Medulla oblongata (tissue), 1 donor: ENCODE measurements at regions not wholly inside any gene's neighbourhood (a gene's known extent, or its start where the extent isn't known, plus 50 kb on each side); places are given as distances from the start of the nearest gene placed in this dataset.
A peak's percentile ranks its signal among the peaks of the same experiment; 100 is the strongest.

Source experiments
- DNase-seq: peaks from one replicate; pipeline ENCODE4 v3.0.0-alpha.2; 2015; ENCODE audit errors: extremely low spot score

DNA sequence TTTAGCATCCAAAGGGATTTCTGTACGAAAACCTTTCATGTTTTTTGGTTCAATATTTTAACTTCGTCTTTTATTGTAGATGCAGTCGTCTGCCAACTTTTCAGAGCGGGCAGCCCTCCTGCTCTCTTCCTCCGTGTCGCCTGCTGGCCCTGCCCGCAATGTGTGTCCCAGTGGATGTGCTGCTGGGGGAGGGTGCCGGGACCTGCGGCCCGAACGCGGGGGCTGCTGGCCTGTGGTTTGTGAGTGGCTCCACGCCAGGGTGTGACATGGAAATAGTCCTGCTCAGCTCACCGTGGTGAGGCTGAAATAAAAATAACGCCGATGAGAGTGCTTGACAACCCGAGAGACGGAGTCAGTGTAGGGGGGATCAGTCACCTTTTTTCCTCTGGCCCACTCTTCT lies 59.7 kb upstream of the GRPEL1 start:
- no peak for DNase-seq

DNA sequence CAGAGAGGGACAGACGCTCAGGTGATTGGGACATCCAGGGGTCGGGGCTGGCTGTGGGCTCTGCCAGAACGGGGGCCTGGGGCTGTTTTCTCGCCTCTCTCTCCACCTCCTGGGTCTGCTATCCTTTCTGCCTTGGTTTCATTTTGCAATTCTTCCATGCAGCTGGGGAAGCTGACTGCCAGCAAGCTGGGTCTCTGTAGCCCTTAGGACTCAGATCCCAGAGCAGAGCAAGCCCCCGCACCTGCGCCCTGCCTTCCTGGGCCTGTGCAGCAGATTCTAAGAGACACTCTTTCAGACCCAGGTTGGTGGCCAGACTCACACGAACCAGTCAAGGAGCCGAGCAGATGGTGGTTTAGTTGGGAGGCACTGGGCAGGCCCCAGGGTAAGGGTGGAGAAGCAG lies 59.1 kb upstream of the GRPEL1 start:
- no peak for DNase-seq

DNA sequence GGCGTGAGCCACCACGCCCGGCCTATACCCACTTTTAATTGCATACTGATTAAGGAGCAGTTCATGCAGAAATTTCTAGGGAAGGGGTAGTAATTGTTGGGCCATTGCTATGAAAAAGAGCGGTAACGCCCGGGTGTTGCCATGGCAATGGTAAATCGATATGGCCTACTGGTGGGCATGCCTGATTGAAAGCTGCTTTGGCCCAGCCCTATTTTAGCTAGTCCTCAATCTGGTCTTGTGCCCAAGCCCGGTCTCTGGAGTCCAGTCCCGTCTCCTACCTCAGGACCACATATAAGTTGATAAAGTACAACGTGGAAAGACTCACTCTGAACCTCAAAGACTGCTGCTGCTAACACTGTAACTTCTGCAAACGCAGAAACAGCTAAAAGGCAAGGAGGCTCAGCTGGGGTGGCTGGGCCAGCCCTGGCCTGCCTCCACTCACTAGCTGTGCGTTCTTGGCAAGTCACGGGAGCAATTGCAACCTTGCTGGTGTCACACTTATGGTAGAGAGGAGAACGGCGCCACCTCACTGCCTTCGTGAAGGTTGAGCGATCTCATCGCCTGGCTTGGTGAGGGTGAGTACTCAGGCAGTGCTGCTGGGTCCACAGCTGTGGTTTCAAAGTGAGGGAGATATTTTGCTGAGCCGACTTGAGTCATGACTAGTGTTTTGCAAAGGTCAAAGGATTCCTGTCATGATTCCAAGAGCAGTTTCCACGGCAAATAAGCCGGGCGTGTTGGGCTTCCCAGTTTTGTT lies 57.0 kb upstream of the GRPEL1 start:
- DNase-seq: no peak

DNA sequence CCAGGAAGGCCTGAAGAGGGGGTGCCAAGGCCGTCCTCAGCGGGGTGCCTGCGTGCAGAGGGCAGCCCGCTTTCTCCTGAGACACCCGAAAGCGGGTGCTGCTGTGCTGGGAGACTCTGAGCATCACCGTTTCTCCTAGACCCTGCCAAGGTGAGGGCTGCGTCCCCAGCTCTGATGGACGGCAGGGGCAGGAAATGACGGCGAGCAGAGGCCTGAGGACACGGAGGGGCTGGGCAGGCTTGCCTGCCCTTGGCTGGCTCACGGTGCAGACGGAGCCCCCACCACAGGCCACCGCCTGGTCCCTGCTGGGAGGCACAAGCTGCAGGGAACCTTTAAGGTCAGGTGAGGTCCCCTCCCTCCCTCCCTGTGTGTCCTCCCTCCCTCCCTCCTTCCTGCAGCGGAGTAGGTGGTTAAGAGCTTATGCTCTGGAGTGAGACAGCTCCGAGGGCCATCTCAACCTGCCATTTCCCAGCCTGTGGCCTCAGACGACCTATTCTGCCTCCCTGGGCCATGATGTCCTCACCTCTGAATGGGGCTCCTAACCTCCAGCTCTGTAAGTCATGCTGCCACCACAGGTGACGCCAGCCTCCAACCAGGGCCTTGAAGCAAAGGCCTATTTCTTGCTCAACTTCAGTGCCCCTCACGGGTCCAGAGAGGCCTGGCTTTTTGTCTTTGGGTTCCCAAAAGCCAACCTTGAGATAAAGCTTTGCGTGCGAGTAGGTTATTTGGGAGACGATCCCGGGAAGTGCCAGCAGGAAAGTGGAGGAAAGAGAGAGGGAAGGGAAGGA lies 54.2 kb upstream of the GRPEL1 start:
- DNase-seq: no peak

DNA sequence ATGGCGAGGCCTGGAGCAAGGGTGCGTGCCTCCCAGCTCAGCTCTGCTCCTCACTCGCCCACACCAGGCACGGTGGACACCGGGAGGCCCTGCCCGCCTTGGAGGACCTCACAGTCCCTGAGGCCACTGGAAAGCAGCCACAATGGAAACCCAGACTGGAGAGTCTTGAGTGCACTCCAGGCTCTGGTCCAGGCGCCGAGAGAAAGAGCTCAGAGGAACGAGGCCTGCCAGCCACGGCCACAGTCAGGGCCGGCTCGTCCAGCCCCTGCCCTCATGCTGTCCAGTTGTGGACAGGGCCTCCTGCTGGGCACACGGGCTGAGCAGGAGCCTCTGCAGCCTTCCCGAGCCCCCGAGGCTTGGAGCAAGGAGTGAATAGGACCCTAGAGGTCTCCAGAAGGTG lies 53.3 kb upstream of the GRPEL1 start:
- DNase-seq: peak; percentile 44

DNA sequence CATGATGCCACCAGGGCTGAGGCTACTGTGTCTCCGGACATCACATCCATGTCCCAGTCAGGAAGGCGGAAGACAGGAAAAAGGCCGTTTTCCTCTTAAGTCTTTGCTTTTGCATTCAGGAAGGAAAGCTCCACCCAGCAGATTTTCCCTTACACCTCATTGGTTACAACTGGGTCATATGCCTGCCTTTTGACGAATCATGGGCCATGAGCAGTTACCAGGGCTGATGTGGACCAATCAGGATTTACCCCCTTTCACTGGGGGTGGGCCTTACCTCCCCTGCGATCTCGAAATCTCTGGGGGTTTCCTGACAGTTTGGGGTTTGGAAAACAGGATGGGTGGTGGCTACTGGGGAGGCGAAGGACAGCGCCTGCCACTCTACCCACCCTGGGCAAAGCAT lies 52.5 kb upstream of the GRPEL1 start:
- DNase-seq: no peak

DNA sequence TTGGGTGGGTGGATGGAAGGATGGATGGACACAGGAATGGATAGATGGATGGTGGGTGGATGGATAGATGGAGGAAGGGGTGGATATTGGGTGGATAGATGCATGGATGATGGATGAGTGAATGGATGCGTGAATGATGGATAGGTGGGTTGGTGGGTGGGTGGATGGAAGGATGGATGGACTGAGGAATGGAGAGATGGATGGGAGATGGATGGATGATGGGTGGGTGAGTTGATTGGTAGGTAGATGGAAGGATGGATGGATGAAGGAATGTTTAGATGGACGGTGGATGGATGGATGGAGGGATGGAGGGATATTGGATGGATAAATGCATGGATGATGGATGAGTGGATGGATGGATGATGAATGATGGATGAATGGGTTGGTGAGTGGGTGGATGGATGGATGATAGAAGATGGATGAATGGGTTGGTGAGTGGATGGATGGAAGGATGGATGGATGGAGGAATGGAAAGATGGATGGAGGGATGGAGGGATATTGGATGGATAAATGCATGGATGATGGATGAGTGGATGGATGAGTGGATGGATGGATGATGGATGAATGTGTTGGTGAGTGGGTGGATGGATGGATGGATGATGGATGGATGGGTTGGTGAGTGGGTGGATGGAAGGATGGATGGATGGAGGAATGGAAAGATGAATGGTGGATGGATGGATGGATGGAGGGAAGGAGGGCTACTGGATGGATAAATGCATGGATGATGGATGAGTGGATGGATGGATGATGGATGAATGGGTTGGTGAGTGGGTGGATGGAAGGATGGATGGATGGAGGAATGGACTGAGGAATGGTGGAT lies 50.4 kb upstream of the GRPEL1 start:
- no peak for DNase-seq
